ENCODE measurements at regions not wholly inside any gene's neighbourhood (a gene's known extent, or its start where the extent isn't known, plus 50 kb on each side); places are given as distances from the start of the nearest gene placed in this dataset.

- no peak for DNase-seq (ENCODE audit: low spot score)
- TF ChIP-seq, protein P1, sequence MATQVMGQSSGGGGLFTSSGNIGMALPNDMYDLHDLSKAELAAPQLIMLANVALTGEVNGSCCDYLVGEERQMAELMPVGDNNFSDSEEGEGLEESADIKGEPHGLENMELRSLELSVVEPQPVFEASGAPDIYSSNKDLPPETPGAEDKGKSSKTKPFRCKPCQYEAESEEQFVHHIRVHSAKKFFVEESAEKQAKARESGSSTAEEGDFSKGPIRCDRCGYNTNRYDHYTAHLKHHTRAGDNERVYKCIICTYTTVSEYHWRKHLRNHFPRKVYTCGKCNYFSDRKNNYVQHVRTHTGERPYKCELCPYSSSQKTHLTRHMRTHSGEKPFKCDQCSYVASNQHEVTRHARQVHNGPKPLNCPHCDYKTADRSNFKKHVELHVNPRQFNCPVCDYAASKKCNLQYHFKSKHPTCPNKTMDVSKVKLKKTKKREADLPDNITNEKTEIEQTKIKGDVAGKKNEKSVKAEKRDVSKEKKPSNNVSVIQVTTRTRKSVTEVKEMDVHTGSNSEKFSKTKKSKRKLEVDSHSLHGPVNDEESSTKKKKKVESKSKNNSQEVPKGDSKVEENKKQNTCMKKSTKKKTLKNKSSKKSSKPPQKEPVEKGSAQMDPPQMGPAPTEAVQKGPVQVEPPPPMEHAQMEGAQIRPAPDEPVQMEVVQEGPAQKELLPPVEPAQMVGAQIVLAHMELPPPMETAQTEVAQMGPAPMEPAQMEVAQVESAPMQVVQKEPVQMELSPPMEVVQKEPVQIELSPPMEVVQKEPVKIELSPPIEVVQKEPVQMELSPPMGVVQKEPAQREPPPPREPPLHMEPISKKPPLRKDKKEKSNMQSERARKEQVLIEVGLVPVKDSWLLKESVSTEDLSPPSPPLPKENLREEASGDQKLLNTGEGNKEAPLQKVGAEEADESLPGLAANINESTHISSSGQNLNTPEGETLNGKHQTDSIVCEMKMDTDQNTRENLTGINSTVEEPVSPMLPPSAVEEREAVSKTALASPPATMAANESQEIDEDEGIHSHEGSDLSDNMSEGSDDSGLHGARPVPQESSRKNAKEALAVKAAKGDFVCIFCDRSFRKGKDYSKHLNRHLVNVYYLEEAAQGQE (IDR thresholded peaks at IDR 0.05; ENCODE audit: unreplicated experiment) = no peak
- TF ChIP-seq, protein P2, sequence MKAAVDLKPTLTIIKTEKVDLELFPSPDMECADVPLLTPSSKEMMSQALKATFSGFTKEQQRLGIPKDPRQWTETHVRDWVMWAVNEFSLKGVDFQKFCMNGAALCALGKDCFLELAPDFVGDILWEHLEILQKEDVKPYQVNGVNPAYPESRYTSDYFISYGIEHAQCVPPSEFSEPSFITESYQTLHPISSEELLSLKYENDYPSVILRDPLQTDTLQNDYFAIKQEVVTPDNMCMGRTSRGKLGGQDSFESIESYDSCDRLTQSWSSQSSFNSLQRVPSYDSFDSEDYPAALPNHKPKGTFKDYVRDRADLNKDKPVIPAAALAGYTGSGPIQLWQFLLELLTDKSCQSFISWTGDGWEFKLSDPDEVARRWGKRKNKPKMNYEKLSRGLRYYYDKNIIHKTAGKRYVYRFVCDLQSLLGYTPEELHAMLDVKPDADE (IDR thresholded peaks at IDR 0.05) = no peak
- TF ChIP-seq NANOG (IDR thresholded peaks at IDR 0.05; ENCODE audit: borderline replicate concordance) (no peak), STAT1 (IDR thresholded peaks at IDR 0.05; ENCODE audit: unreplicated experiment) (no peak)
- Mint-ChIP-seq H3K27ac (no peak overlapping the region), H3K9me3 (no peaks in the 10 kb centered on the region), H3K4me3 (no peak overlapping the region), H3K4me1 (peaks cover 14% of the 10 kb centered on the region), H3K27me3 (ENCODE audit: insufficient read depth, low read depth, poor library complexity) (no peaks in the 10 kb centered on the region), H3K36me3 (ENCODE audit: low read depth) (no peaks in the 10 kb centered on the region)
- H3K4me1 ChIP-seq (ENCODE audit: insufficient read depth) = peaks cover 9% of the 10 kb centered on the region; the same call in 1 of the 2 replicates
- H3K79me2 ChIP-seq (replicated peaks; ENCODE audit: insufficient read depth) = no peaks in the 10 kb centered on the region
- H3K9me2 ChIP-seq (ENCODE audit: insufficient read depth) = peaks cover 7% of the 10 kb centered on the region; the same call in 1 of the 2 replicates
- no peaks in the 10 kb centered on the region for H3F3A ChIP-seq (replicated peaks; ENCODE audit: low read depth)
- no peak overlapping the region for H3K4me3 ChIP-seq
- no peak for ATAC-seq
- H3K27me3 ChIP-seq (ENCODE audit: insufficient read depth) = no peaks in the 10 kb centered on the region
- H3K27ac ChIP-seq (ENCODE audit: low read depth) = no peak overlapping the region
- H3K36me3 ChIP-seq (ENCODE audit: insufficient read depth) = no peaks in the 10 kb centered on the region
- H4K20me1 ChIP-seq (replicated peaks; ENCODE audit: insufficient read depth) = no peaks in the 10 kb centered on the region
- H3K4me2 ChIP-seq = no peak overlapping the region
- H2AFZ ChIP-seq = no peak overlapping the region
Measured at GRCh38 chr2:14902953-14903352, 270.4 kb downstream of the LRATD1 start.

DNA sequence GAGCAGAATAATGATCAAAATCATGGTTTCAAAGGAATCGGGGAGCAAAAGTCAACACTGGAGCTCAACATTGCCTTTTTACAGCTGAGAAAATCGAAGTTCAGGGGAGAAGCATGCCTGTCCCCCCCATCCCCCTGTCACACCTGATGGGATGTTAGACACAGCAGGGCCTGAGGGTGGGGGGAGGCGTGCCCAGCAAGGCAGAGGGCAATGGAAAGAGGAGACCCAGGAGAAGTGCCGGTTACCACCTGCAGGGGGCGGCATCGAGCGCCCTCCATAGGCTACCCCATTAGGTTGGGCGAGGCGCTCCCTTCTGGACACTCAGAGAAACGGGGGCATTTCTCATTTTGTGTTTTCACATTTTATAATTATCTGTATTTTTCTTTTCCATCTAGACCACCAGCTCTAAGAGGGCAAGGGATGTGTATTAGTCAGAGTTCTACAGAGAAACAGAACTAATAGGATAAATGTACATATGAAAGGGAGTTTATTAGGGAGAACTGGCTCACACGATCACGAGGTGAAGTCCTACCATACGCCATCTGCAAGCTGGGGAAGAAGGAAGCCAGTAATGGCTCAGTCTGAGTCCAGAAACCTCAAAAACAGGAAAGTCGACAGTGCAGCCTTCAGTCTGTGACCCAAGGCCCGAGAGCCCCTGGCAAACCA lies 271.3 kb downstream of the LRATD1 start:
- Histone ChIP-seq H3K27ac (ENCODE audit: low read depth) (no peak overlapping the region), H3K4me3 (no peak overlapping the region), H3K27me3 (ENCODE audit: insufficient read depth) (no peaks in the 10 kb centered on the region), H3F3A (replicated peaks; ENCODE audit: low read depth) (no peaks in the 10 kb centered on the region), H4K20me1 (replicated peaks; ENCODE audit: insufficient read depth) (no peaks in the 10 kb centered on the region), H3K4me2 (no peak overlapping the region), H3K9me2 (ENCODE audit: insufficient read depth) (0 out of 2 replicates have a peak, but pooled peaks cover 2% of the 10 kb centered on the region), H2AFZ (no peak overlapping the region), H3K36me3 (ENCODE audit: insufficient read depth) (no peaks in the 10 kb centered on the region), H3K4me1 (ENCODE audit: insufficient read depth) (peaks cover 10% of the 10 kb centered on the region; the same call in 1 of the 2 replicates), H3K79me2 (replicated peaks; ENCODE audit: insufficient read depth) (no peaks in the 10 kb centered on the region)
- DNase-seq (ENCODE audit: low spot score) = peak; percentile 91
- ATAC-seq = peak; percentile 99
- Mint-ChIP-seq H3K4me3 (no peak overlapping the region), H3K27me3 (ENCODE audit: insufficient read depth, low read depth, poor library complexity) (no peaks in the 10 kb centered on the region), H3K9me3 (no peaks in the 10 kb centered on the region), H3K27ac (no peak overlapping the region), H3K36me3 (ENCODE audit: low read depth) (no peaks in the 10 kb centered on the region), H3K4me1 (peaks cover 19% of the 10 kb centered on the region)
- peak; percentile 98 to 100 for TF ChIP-seq CTCF (conservative IDR thresholded peaks at IDR 0.05; ENCODE audit: low read depth in 2 of 2)
- TF ChIP-seq STAT1 (IDR thresholded peaks at IDR 0.05; ENCODE audit: unreplicated experiment) = no peak
- no peak for TF ChIP-seq EZH2 (IDR thresholded peaks at IDR 0.05; ENCODE audit: low read depth, unreplicated experiment)
- TF ChIP-seq, protein P3, sequence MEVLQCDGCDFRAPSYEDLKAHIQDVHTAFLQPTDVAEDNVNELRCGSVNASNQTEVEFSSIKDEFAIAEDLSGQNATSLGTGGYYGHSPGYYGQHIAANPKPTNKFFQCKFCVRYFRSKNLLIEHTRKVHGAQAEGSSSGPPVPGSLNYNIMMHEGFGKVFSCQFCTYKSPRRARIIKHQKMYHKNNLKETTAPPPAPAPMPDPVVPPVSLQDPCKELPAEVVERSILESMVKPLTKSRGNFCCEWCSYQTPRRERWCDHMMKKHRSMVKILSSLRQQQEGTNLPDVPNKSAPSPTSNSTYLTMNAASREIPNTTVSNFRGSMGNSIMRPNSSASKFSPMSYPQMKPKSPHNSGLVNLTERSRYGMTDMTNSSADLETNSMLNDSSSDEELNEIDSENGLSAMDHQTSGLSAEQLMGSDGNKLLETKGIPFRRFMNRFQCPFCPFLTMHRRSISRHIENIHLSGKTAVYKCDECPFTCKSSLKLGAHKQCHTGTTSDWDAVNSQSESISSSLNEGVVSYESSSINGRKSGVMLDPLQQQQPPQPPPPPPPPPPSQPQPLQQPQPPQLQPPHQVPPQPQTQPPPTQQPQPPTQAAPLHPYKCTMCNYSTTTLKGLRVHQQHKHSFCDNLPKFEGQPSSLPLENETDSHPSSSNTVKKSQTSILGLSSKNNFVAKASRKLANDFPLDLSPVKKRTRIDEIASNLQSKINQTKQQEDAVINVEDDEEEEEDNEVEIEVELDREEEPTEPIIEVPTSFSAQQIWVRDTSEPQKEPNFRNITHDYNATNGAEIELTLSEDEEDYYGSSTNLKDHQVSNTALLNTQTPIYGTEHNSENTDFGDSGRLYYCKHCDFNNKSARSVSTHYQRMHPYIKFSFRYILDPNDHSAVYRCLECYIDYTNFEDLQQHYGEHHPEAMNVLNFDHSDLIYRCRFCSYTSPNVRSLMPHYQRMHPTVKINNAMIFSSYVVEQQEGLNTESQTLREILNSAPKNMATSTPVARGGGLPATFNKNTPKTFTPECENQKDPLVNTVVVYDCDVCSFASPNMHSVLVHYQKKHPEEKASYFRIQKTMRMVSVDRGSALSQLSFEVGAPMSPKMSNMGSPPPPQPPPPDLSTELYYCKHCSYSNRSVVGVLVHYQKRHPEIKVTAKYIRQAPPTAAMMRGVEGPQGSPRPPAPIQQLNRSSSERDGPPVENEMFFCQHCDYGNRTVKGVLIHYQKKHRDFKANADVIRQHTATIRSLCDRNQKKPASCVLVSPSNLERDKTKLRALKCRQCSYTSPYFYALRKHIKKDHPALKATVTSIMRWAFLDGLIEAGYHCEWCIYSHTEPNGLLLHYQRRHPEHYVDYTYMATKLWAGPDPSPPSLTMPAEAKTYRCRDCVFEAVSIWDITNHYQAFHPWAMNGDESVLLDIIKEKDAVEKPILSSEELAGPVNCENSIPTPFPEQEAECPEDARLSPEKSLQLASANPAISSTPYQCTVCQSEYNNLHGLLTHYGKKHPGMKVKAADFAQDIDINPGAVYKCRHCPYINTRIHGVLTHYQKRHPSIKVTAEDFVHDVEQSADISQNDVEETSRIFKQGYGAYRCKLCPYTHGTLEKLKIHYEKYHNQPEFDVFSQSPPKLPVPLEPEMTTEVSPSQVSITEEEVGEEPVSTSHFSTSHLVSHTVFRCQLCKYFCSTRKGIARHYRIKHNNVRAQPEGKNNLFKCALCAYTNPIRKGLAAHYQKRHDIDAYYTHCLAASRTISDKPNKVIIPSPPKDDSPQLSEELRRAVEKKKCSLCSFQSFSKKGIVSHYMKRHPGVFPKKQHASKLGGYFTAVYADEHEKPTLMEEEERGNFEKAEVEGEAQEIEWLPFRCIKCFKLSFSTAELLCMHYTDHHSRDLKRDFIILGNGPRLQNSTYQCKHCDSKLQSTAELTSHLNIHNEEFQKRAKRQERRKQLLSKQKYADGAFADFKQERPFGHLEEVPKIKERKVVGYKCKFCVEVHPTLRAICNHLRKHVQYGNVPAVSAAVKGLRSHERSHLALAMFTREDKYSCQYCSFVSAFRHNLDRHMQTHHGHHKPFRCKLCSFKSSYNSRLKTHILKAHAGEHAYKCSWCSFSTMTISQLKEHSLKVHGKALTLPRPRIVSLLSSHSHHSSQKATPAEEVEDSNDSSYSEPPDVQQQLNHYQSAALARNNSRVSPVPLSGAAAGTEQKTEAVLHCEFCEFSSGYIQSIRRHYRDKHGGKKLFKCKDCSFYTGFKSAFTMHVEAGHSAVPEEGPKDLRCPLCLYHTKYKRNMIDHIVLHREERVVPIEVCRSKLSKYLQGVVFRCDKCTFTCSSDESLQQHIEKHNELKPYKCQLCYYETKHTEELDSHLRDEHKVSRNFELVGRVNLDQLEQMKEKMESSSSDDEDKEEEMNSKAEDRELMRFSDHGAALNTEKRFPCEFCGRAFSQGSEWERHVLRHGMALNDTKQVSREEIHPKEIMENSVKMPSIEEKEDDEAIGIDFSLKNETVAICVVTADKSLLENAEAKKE (CRISPR knock-in tag; IDR thresholded peaks at IDR 0.05) = peak; percentile 44; the same call in 1 of the 2 replicates

All from GM23338 (cell line).